ENCODE measurements at regions not wholly inside any gene's neighbourhood (a gene's known extent, or its start where the extent isn't known, plus 50 kb on each side); places are given as distances from the start of the nearest gene placed in this dataset.

- Histone ChIP-seq H3K79me2 (ENCODE audit: low read length) (no peaks in the 10 kb centered on the region), H4K20me1 (ENCODE audit: low read length) (no peaks in the 10 kb centered on the region), H3K9me2 (replicated peaks; ENCODE audit: low read length) (no peaks in the 10 kb centered on the region), H2AFZ (ENCODE audit: low read length) (no peak overlapping the region), H3K9me3 (ENCODE audit: low read length) (no peaks in the 10 kb centered on the region), H3K4me3 (ENCODE audit: low read length) (no peak overlapping the region), H3K27ac (ENCODE audit: low read length) (no peak overlapping the region), H3K4me2 (ENCODE audit: low read length) (no peak overlapping the region), H3K27me3 (ENCODE audit: low read length) (no peaks in the 10 kb centered on the region), H3K36me3 (ENCODE audit: low read depth, low read length) (no peaks in the 10 kb centered on the region), H3K4me1 (ENCODE audit: insufficient read depth, low read length) (no peaks in the 10 kb centered on the region), H3F3A (ENCODE audit: low read length, unreplicated experiment) (no peaks in the 10 kb centered on the region), H3K9ac (ENCODE audit: low read length) (no peak overlapping the region)
- no peak for DNase-seq
- intact Hi-C loops (cut with micrococcal nuclease), result no loop called here
- ChIA-PET CTCF (no interaction called here), POLR2A (ENCODE audit: unreplicated experiment) (no interaction called here)
- ATAC-seq, result no peak
- no peak for TF ChIP-seq CTCF (conservative IDR thresholded peaks at IDR 0.05; ENCODE audit: low read depth, low read length)
- TF ChIP-seq EZH2 (IDR thresholded peaks at IDR 0.05; ENCODE audit: low read length, unreplicated experiment), result no peak
- no peak for TF ChIP-seq EZH2phosphoT487 (IDR thresholded peaks at IDR 0.05; ENCODE audit: borderline replicate concordance, low read length)
- BruUV-seq (replicated peaks), result no TSS peak
These were observed 698.5 kb downstream of the OTOL1 start for GRCh38 chr3:162195147-162195546.

GRCh38 chr3:162196964-162197363 is 700.4 kb downstream of the OTOL1 start:
- TF ChIP-seq CTCF (conservative IDR thresholded peaks at IDR 0.05; ENCODE audit: low read depth, low read length) (no peak), EZH2 (IDR thresholded peaks at IDR 0.05; ENCODE audit: low read length, unreplicated experiment) (no peak), EZH2phosphoT487 (IDR thresholded peaks at IDR 0.05; ENCODE audit: borderline replicate concordance, low read length) (no peak)
- ATAC-seq, result no peak

GRCh38 chr3:162200836-162201235 is 704.2 kb downstream of the OTOL1 start:
- H3F3A ChIP-seq (ENCODE audit: low read length, unreplicated experiment), result no peaks in the 10 kb centered on the region
- DNase-seq (no peak), ATAC-seq (no peak)
- no peaks in the 10 kb centered on the region for H4K20me1 ChIP-seq (ENCODE audit: low read length)
- no peak overlapping the region for H3K4me2 ChIP-seq (ENCODE audit: low read length)
- no peaks in the 10 kb centered on the region for H3K36me3 ChIP-seq (ENCODE audit: low read depth, low read length)
- no peaks in the 10 kb centered on the region for H3K4me1 ChIP-seq (ENCODE audit: insufficient read depth, low read length)
- POLR2A ChIA-PET (ENCODE audit: unreplicated experiment), result no interaction called here
- no peak overlapping the region for H3K27ac ChIP-seq (ENCODE audit: low read length)
- no peak for TF ChIP-seq EZH2phosphoT487 (IDR thresholded peaks at IDR 0.05; ENCODE audit: borderline replicate concordance, low read length)
- no peaks in the 10 kb centered on the region for H3K9me3 ChIP-seq (ENCODE audit: low read length)
- H3K9ac ChIP-seq (ENCODE audit: low read length), result no peak overlapping the region
- intact Hi-C loops (cut with micrococcal nuclease), result no loop called here
- no peaks in the 10 kb centered on the region for H3K9me2 ChIP-seq (replicated peaks; ENCODE audit: low read length)
- no peak overlapping the region for H3K4me3 ChIP-seq (ENCODE audit: low read length)
- no peaks in the 10 kb centered on the region for H3K79me2 ChIP-seq (ENCODE audit: low read length)
- BruUV-seq (replicated peaks), result no TSS peak
- no peak overlapping the region for H2AFZ ChIP-seq (ENCODE audit: low read length)
- H3K27me3 ChIP-seq (ENCODE audit: low read length), result no peaks in the 10 kb centered on the region
- CTCF ChIA-PET, result no interaction called here

More at GRCh38 chr3:162196964-162197363, 700.4 kb downstream of the OTOL1 start:
- Histone ChIP-seq H3K9me2 (replicated peaks; ENCODE audit: low read length) (no peaks in the 10 kb centered on the region), H3F3A (ENCODE audit: low read length, unreplicated experiment) (no peaks in the 10 kb centered on the region), H4K20me1 (ENCODE audit: low read length) (no peaks in the 10 kb centered on the region), H3K4me2 (ENCODE audit: low read length) (no peak overlapping the region), H3K36me3 (ENCODE audit: low read depth, low read length) (no peaks in the 10 kb centered on the region), H3K27me3 (ENCODE audit: low read length) (no peaks in the 10 kb centered on the region), H3K9me3 (ENCODE audit: low read length) (no peaks in the 10 kb centered on the region), H3K79me2 (ENCODE audit: low read length) (no peaks in the 10 kb centered on the region), H3K9ac (ENCODE audit: low read length) (no peak overlapping the region), H2AFZ (ENCODE audit: low read length) (0 out of 2 replicates have a peak overlapping the region, but pooled peaks have one; percentile 1), H3K27ac (ENCODE audit: low read length) (no peak overlapping the region), H3K4me3 (ENCODE audit: low read length) (no peak overlapping the region), H3K4me1 (ENCODE audit: insufficient read depth, low read length) (no peaks in the 10 kb centered on the region)
- intact Hi-C loops (cut with micrococcal nuclease), result no loop called here
- no peak for DNase-seq
- POLR2A ChIA-PET (ENCODE audit: unreplicated experiment), result no interaction called here
- BruUV-seq (replicated peaks), result no TSS peak
- CTCF ChIA-PET, result no interaction called here
